Gastrocnemius medialis (tissue), 4 donors: ENCODE measurements at regions not wholly inside any gene's neighbourhood (a gene's known extent, or its start where the extent isn't known, plus 50 kb on each side); places are given as distances from the start of the nearest gene placed in this dataset.

ENCODE experiments used
- ATAC-seq, 2 donors: fragments of 150-250 bp; one replicate each; pipeline ENCODE4 v1.9.1; 2016
- DNase-seq, 2 donors: peaks; one replicate each; pipeline ENCODE4 v3.0.0-alpha.2; 2019
- H3K27ac ChIP-seq, 4 donors: fragments of 200-600 bp; sonication (generic); 1 replicate in 1 of 4; 2 replicates in 3 of 4; pipeline ENCODE4 v1.5.1; 2016 to 2018; ENCODE audit warnings: mild to moderate bottlenecking in 2 of 4, moderate library complexity in 1 of 4
- H3K27me3 ChIP-seq, 3 donors: fragments of 200-600 bp; sonication (generic) in 2 of 3; 1 replicate in 1 of 3; 2 replicates in 2 of 3; pipeline versions ENCODE4 v1.5.1 to v1.6.0; 2016 to 2019; ENCODE audit warnings: mild to moderate bottlenecking in 1 of 3, moderate library complexity in 1 of 3
- H3K36me3 ChIP-seq, 2 donors: fragments of 200-600 bp; sonication (generic) in 1 of 2; one replicate each; pipeline ENCODE4 v1.5.1; 2017 to 2018
- H3K4me1 ChIP-seq, 2 donors: fragments of 200-600 bp; sonication (generic) in 1 of 2; one replicate each; pipeline ENCODE4 v1.5.1; 2016 to 2017; ENCODE audit warnings: mild to moderate bottlenecking in 2 of 2
- H3K4me3 ChIP-seq, 4 donors: fragments of 200-600 bp; sonication (generic) in 3 of 4; 1 replicate in 1 of 4; 2 replicates in 3 of 4; pipeline ENCODE4 v1.5.1; 2016 to 2019; ENCODE audit warnings: mild to moderate bottlenecking in 2 of 4
- H3K9me3 ChIP-seq, 3 donors: fragments of 200-600 bp; sonication (generic) in 2 of 3; 1 replicate in 1 of 3; 2 replicates in 2 of 3; pipeline ENCODE4 v1.5.1; 2016 to 2019
- CTCF ChIP-seq, 5 experiments: fragments of 450-650 bp in 3 of 5; fragments of 200-600 bp in 2 of 5; sonication (generic) in 2 of 5; IDR thresholded peaks in 4 of 5; conservative IDR thresholded peaks in 1 of 5; 1 replicate in 4 of 5; 2 replicates in 1 of 5; pipeline ENCODE4 v1.5.1; 2016 to 2019; ENCODE audit warnings: antibody characterized with exemption in 5 of 5, mild to moderate bottlenecking in 3 of 5, moderate library complexity in 3 of 5
- POLR2A ChIP-seq, 2 donors: fragments of 450-650 bp; IDR thresholded peaks; one replicate each; pipeline ENCODE4 v1.6.1; 2017; ENCODE audit warnings: antibody characterized with exemption in 2 of 2, mild to moderate bottlenecking in 2 of 2, moderate library complexity in 2 of 2
- in situ Hi-C, 4 donors: fragments of 200-750 bp; cut with MboI; loops; one replicate each; pipeline versions ENCODE4 v1.15.0 to v1.8.0; 2017; ENCODE audit warnings: low sequenced_read_pairs in 4 of 4
- intact Hi-C: fragments of 100-400 bp; cut with DNase I; formaldehyde crosslinking; loops from one replicate; pipeline ENCODE4 v1.15.1; 2023; ENCODE audit warnings: low total_unique reads

- Histone ChIP-seq H3K27ac (no peak overlapping the region), H3K4me1 (no peaks in the 10 kb centered on the region), H3K4me3 (no peak overlapping the region), H3K36me3 (no peaks in the 10 kb centered on the region), H3K27me3 (no peaks in the 10 kb centered on the region), H3K9me3 (no peaks in the 10 kb centered on the region)
- no peak for TF ChIP-seq POLR2A (IDR thresholded peaks at IDR 0.05)
- no peak for TF ChIP-seq CTCF (IDR thresholded peaks at IDR 0.05 in 4 of 5, conservative IDR thresholded peaks at IDR 0.05 in 1 of 5)
- intact Hi-C loops, result no loop called here
- ATAC-seq, result no peak
- in situ Hi-C loops, result no loop called here
- no peak for DNase-seq
Observed at GRCh38 chr3:194023501-194024280, 112.3 kb upstream of the HES1 start.

DNA sequence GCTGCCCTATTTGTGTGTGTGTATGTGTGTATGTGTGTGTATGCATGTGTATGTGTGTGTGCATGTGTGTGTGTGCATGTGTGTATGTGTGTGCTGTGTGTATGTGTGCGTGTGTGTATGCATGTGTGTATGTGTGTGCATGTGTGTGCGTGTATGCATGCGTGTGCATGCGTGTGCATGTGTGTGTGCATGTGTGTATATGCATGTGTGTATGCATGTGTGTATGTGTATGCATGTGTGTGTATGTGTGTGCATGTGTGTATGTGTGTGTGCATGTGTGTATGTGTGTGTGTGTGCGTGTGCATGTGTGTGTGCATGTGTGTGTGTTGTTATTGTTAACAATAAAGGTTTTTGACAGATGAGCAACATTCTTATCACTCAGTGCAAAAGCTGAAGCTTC is 110.8 kb upstream of the HES1 start:
- no peaks in the 10 kb centered on the region for H3K27me3 ChIP-seq

GRCh38 chr3:194025951-194026350 is 110.0 kb upstream of the HES1 start:
- no peaks in the 10 kb centered on the region for H3K9me3 ChIP-seq
- in situ Hi-C loops, result no loop called here
- H3K4me1 ChIP-seq, result no peaks in the 10 kb centered on the region
- intact Hi-C loops, result no loop called here
- H3K36me3 ChIP-seq, result no peaks in the 10 kb centered on the region
- DNase-seq (no peak), ATAC-seq (no peak)
- TF ChIP-seq POLR2A (IDR thresholded peaks at IDR 0.05) (no peak), CTCF (IDR thresholded peaks at IDR 0.05 in 4 of 5, conservative IDR thresholded peaks at IDR 0.05 in 1 of 5) (no peak)
- no peak overlapping the region for H3K4me3 ChIP-seq
- no peaks in the 10 kb centered on the region for H3K27me3 ChIP-seq
- H3K27ac ChIP-seq, result no peak overlapping the region

More for the DNA sequence above, 110.8 kb upstream of the HES1 start:
- no peaks in the 10 kb centered on the region for H3K36me3 ChIP-seq
- DNase-seq (no peak), ATAC-seq (no peak)
- no peak overlapping the region for H3K4me3 ChIP-seq
- no peaks in the 10 kb centered on the region for H3K4me1 ChIP-seq
- intact Hi-C loops (no loop called here), in situ Hi-C loops (no loop called here)
- TF ChIP-seq POLR2A (IDR thresholded peaks at IDR 0.05) (no peak), CTCF (IDR thresholded peaks at IDR 0.05 in 4 of 5, conservative IDR thresholded peaks at IDR 0.05 in 1 of 5) (no peak)
- no peaks in the 10 kb centered on the region for H3K9me3 ChIP-seq
- no peak overlapping the region for H3K27ac ChIP-seq

- Histone ChIP-seq H3K9me3 (no peaks in the 10 kb centered on the region), H3K4me3 (no peak overlapping the region), H3K36me3 (no peaks in the 10 kb centered on the region), H3K27ac (no peak overlapping the region), H3K27me3 (no peaks in the 10 kb centered on the region), H3K4me1 (no peaks in the 10 kb centered on the region)
- in situ Hi-C loops (no loop called here), intact Hi-C loops (no loop called here)
- DNase-seq, result no peak
- no peak for TF ChIP-seq CTCF (IDR thresholded peaks at IDR 0.05 in 4 of 5, conservative IDR thresholded peaks at IDR 0.05 in 1 of 5)
- TF ChIP-seq POLR2A (IDR thresholded peaks at IDR 0.05), result no peak
- ATAC-seq, result no peak
Observed at GRCh38 chr3:194028434-194029004, 107.4 kb upstream of the HES1 start.
